ENCODE measurements at regions not wholly inside any gene's neighbourhood (a gene's known extent, or its start where the extent isn't known, plus 50 kb on each side); places are given as distances from the start of the nearest gene placed in this dataset.

GRCh38 chr10:131424836-131425491 lies 113.4 kb upstream of the TCERG1L start:
- H3K9me3 Mint-ChIP-seq (ENCODE audit: unreplicated experiment) = peaks cover 34% of the 10 kb centered on the region

DNA sequence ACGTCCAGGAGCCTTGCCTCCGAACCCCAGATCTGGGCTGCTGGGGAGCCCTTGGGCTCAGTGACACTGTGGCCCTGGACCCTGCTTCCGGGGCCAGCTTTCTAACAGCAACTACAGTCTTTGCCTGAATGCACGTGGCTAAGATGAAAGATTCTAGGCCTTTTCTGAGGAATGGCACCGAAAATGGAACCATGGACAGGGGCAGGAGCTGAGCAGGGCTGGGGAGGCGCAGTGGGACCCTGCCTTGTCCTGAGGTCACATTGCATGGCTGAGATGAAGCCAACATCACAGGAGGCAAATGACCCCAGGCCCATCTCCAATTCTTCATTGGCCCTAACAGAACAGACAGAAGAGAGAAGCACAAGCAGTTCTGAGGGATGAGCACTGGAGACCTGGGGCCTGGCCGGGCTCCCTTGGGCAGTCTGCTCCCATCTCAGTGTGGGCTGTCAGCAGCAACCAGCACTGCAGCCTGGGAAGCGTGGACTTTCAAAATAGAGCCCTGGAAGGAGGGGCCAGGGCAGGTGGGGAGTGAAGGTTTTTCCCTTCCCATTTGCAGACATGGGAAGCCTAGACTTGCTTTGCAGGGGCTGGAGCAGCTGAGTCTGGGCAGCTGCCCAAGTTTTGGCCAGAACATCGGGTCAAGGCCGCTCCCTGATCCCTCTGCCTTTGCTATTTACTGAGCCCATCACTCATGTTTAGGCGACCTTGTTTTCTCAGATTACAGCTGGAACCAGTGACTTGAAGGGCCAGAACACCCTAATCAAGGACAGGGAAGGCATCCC lies 114.4 kb upstream of the TCERG1L start:
- no peak for DNase-seq (ENCODE audit: extremely low spot score, unreplicated experiment)
- Mint-ChIP-seq H3K36me3 (ENCODE audit: unreplicated experiment) (no peaks in the 10 kb centered on the region), H3K27me3 (ENCODE audit: unreplicated experiment) (no peaks in the 10 kb centered on the region), H3K4me3 (ENCODE audit: unreplicated experiment) (no peak overlapping the region), H3K4me1 (ENCODE audit: unreplicated experiment) (no peaks in the 10 kb centered on the region), H3K9me3 (ENCODE audit: unreplicated experiment) (peaks cover 43% of the 10 kb centered on the region), H3K27ac (ENCODE audit: unreplicated experiment) (no peak overlapping the region)
- TF ChIP-seq CTCF (IDR thresholded peaks at IDR 0.05) = no peak

More at GRCh38 chr10:131424836-131425491, 113.4 kb upstream of the TCERG1L start:
- H3K4me3 Mint-ChIP-seq (ENCODE audit: unreplicated experiment) = no peak overlapping the region
- H3K27me3 Mint-ChIP-seq (ENCODE audit: unreplicated experiment) = no peaks in the 10 kb centered on the region
- H3K27ac Mint-ChIP-seq (ENCODE audit: unreplicated experiment) = no peak overlapping the region
- H3K4me1 Mint-ChIP-seq (ENCODE audit: unreplicated experiment) = no peaks in the 10 kb centered on the region
- H3K36me3 Mint-ChIP-seq (ENCODE audit: unreplicated experiment) = no peaks in the 10 kb centered on the region
- TF ChIP-seq CTCF (IDR thresholded peaks at IDR 0.05) = no peak
- no peak for DNase-seq (ENCODE audit: extremely low spot score, unreplicated experiment)

DNA sequence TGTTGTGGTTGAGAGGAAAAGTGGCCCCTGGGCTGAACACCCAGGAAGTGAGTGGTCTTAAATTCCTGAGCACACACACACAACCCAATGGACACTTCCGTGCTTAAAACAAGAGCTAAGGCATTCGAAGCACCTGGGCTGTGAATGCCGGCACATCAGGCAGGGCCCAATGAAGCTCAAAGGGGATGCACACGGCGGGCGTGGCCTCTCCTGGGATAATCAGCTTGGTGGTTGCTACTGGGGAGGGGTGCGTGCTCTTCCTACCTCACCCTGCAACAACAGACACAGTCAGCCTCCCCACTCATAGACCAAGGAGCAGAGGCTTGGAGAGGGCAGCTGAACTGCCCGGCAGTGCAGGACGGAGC lies 115.0 kb upstream of the TCERG1L start:
- no peaks in the 10 kb centered on the region for H3K4me1 Mint-ChIP-seq (ENCODE audit: unreplicated experiment)
- H3K27ac Mint-ChIP-seq (ENCODE audit: unreplicated experiment) = no peak overlapping the region
- no peak overlapping the region for H3K4me3 Mint-ChIP-seq (ENCODE audit: unreplicated experiment)
- no peaks in the 10 kb centered on the region for H3K36me3 Mint-ChIP-seq (ENCODE audit: unreplicated experiment)
- peaks cover 49% of the 10 kb centered on the region for H3K9me3 Mint-ChIP-seq (ENCODE audit: unreplicated experiment)
- no peak for TF ChIP-seq CTCF (IDR thresholded peaks at IDR 0.05)
- no peak for DNase-seq (ENCODE audit: extremely low spot score, unreplicated experiment)
- H3K27me3 Mint-ChIP-seq (ENCODE audit: unreplicated experiment) = no peaks in the 10 kb centered on the region

GRCh38 chr10:131427281-131427680 lies 115.8 kb upstream of the TCERG1L start:
- TF ChIP-seq CTCF (IDR thresholded peaks at IDR 0.05) = no peak
- no peaks in the 10 kb centered on the region for H3K36me3 Mint-ChIP-seq (ENCODE audit: unreplicated experiment)
- no peak overlapping the region for H3K27ac Mint-ChIP-seq (ENCODE audit: unreplicated experiment)
- H3K9me3 Mint-ChIP-seq (ENCODE audit: unreplicated experiment) = peaks cover 51% of the 10 kb centered on the region
- DNase-seq (ENCODE audit: extremely low spot score, unreplicated experiment) = no peak
- no peaks in the 10 kb centered on the region for H3K27me3 Mint-ChIP-seq (ENCODE audit: unreplicated experiment)
- H3K4me3 Mint-ChIP-seq (ENCODE audit: unreplicated experiment) = no peak overlapping the region
- H3K4me1 Mint-ChIP-seq (ENCODE audit: unreplicated experiment) = no peaks in the 10 kb centered on the region

DNA sequence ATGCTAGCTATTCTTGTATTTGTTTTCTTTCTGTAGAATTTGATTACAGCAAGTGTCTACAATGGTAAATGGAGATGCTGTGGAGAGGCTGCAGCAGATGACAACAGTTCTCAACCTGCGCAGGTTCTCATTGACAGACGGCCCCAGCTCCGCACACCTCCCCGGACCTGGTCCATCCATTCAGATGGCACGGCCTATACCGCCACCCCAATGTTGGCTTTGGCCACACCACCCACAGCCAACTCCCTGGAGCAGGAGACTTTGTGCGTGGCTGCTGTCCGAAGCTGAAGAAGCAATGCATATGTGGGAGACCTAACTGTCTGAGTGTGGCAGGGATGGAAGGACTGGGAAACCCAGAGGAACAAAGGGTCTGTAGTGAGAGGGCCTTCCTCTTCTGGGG lies 116.4 kb upstream of the TCERG1L start:
- TF ChIP-seq CTCF (IDR thresholded peaks at IDR 0.05) = no peak
- no peak overlapping the region for H3K4me3 Mint-ChIP-seq (ENCODE audit: unreplicated experiment)
- H3K27me3 Mint-ChIP-seq (ENCODE audit: unreplicated experiment) = no peaks in the 10 kb centered on the region

More for the DNA sequence above, 116.4 kb upstream of the TCERG1L start:
- Mint-ChIP-seq H3K27ac (ENCODE audit: unreplicated experiment) (no peak overlapping the region), H3K9me3 (ENCODE audit: unreplicated experiment) (peaks cover 47% of the 10 kb centered on the region), H3K36me3 (ENCODE audit: unreplicated experiment) (no peaks in the 10 kb centered on the region), H3K4me1 (ENCODE audit: unreplicated experiment) (no peaks in the 10 kb centered on the region)
- no peak for DNase-seq (ENCODE audit: extremely low spot score, unreplicated experiment)

All from osteocyte (in vitro differentiated cells).